Calu3 (cell line): ENCODE measurements at regions not wholly inside any gene's neighbourhood (a gene's known extent, or its start where the extent isn't known, plus 50 kb on each side); places are given as distances from the start of the nearest gene placed in this dataset.

Source experiments
- BruUV-seq: library from RNA; stranded (reverse); fragments of 400-500 nt; replicated peaks from 2 replicates; lab custom pipeline; 2021; lab: Mats Ljungman, UMichigan
- CTCF ChIA-PET: fragments of 300-600 bp; sonication (Branson Sonifier 250); formaldehyde crosslinking; loops from one replicate; lab custom pipeline; 2022; ENCODE audit warnings: antibody characterized with exemption; lab: Charles Lee
- DNase-seq: peaks from one replicate; pipeline ENCODE4 v3.0.0; 2022
- H3K27ac Mint-ChIP-seq: one replicate; pipeline ENCODE4 v1.8.0; 2022; ENCODE audit warnings: mixed read lengths; ENCODE audit not compliant: unreplicated experiment
- H3K27me3 Mint-ChIP-seq: one replicate; pipeline ENCODE4 v1.8.0; 2022; ENCODE audit warnings: mixed read lengths; ENCODE audit not compliant: unreplicated experiment
- H3K36me3 Mint-ChIP-seq: one replicate; pipeline ENCODE4 v1.8.0; 2022; ENCODE audit warnings: mild to moderate bottlenecking, moderate library complexity, mixed read lengths; ENCODE audit not compliant: insufficient read depth, unreplicated experiment
- H3K4me1 Mint-ChIP-seq: one replicate; pipeline ENCODE4 v1.8.0; 2022; ENCODE audit warnings: mild to moderate bottlenecking, low read depth, mixed read lengths; ENCODE audit not compliant: unreplicated experiment
- H3K4me3 Mint-ChIP-seq: one replicate; pipeline ENCODE4 v1.8.0; 2022; ENCODE audit warnings: mild to moderate bottlenecking, low read depth, moderate library complexity, mixed read lengths; ENCODE audit not compliant: unreplicated experiment
- H3K9me3 Mint-ChIP-seq: one replicate; pipeline ENCODE4 v1.8.0; 2022; ENCODE audit warnings: low read depth, mixed read lengths; ENCODE audit not compliant: unreplicated experiment
- CTCF ChIP-seq: fragments of 200-600 bp; IDR thresholded peaks from one replicate; pipeline ENCODE4 v1.8.0; 2022; ENCODE audit warnings: antibody characterized with exemption; ENCODE audit not compliant: unreplicated experiment
- intact Hi-C: fragments of 100-400 bp; cut with micrococcal nuclease; formaldehyde crosslinking; loops from one replicate; pipeline ENCODE4 v1.10.0; 2022; ENCODE audit not compliant: unreplicated experiment

GRCh38 chr10:6889718-6890117 lies 309.6 kb upstream of the PRKCQ start:
- no peak for TF ChIP-seq CTCF
- intact Hi-C loops, result no loop called here
- no peaks in the 10 kb centered on the region for H3K36me3 Mint-ChIP-seq
- no peaks in the 10 kb centered on the region for H3K9me3 Mint-ChIP-seq
- CTCF ChIA-PET, result no interaction called here
- DNase-seq, result no peak
- H3K27me3 Mint-ChIP-seq, result peaks cover under 1% of the 10 kb centered on the region
- no peak overlapping the region for H3K27ac Mint-ChIP-seq
- no TSS peak for BruUV-seq
- H3K4me1 Mint-ChIP-seq, result peaks cover 9% of the 10 kb centered on the region
- H3K4me3 Mint-ChIP-seq, result no peak overlapping the region

- Mint-ChIP-seq H3K9me3 (no peaks in the 10 kb centered on the region), H3K27ac (no peak overlapping the region), H3K27me3 (peaks cover 14% of the 10 kb centered on the region), H3K4me3 (no peak overlapping the region), H3K36me3 (no peaks in the 10 kb centered on the region), H3K4me1 (peaks cover 9% of the 10 kb centered on the region)
- intact Hi-C loops, result no loop called here
- no peak for TF ChIP-seq CTCF
- DNase-seq, result no peak
- no TSS peak for BruUV-seq
- CTCF ChIA-PET, result no interaction called here
Observed at GRCh38 chr10:6888434-6888833, 308.4 kb upstream of the PRKCQ start.

- no peaks in the 10 kb centered on the region for H3K9me3 Mint-ChIP-seq
- no peak for DNase-seq
- H3K4me1 Mint-ChIP-seq, result no peaks in the 10 kb centered on the region
- H3K4me3 Mint-ChIP-seq, result no peak overlapping the region
- H3K36me3 Mint-ChIP-seq, result no peaks in the 10 kb centered on the region
- no peak for TF ChIP-seq CTCF
- peaks cover 26% of the 10 kb centered on the region for H3K27me3 Mint-ChIP-seq
- H3K27ac Mint-ChIP-seq, result no peak overlapping the region
- no TSS peak for BruUV-seq
- intact Hi-C loops, result no loop called here
- CTCF ChIA-PET, result no interaction called here
Observed at GRCh38 chr10:6885284-6885683, 305.2 kb upstream of the PRKCQ start.

GRCh38 chr10:6881987-6882386 lies 301.9 kb upstream of the PRKCQ start:
- Mint-ChIP-seq H3K9me3 (no peaks in the 10 kb centered on the region), H3K4me3 (no peak overlapping the region), H3K4me1 (no peaks in the 10 kb centered on the region), H3K36me3 (no peaks in the 10 kb centered on the region), H3K27me3 (peaks cover 56% of the 10 kb centered on the region), H3K27ac (no peak overlapping the region)
- DNase-seq, result no peak
- TF ChIP-seq CTCF, result no peak
- CTCF ChIA-PET, result no interaction called here
- BruUV-seq, result no TSS peak
- intact Hi-C loops, result no loop called here
